ENCODE measurements at regions not wholly inside any gene's neighbourhood (a gene's known extent, or its start where the extent isn't known, plus 50 kb on each side); places are given as distances from the start of the nearest gene placed in this dataset.

DNA sequence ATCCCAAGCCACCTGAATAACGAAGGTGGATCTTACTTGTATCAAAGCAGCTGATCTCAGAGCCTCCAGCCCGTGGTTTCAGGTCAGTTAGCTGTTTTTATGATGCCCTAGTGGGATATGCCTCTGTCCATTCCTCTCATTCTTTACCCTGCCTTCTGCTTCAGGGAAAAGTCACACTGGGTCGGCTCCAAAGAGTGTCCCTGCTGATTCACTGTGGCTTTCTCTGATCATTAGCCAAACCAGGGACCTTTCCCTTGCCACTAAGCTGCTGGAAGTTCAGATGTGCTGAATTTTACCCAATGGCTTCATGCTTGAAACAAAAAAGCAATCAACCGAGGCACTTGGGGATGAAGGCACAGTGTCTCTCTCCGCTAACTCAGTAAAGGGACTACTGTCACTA, 170.2 kb upstream of the SALL1 start:
- H3K9ac ChIP-seq (replicated peaks; ENCODE audit: extremely low read depth, insufficient read depth, low read length), result no peak overlapping the region
- no peak overlapping the region for H3K4me3 ChIP-seq (replicated peaks in 1 of 3; ENCODE audit: insufficient read depth in 1 of 3, low read depth in 1 of 3, low read length in 3 of 3)
- H3K4me2 ChIP-seq (ENCODE audit: insufficient read depth, low read length), result no peak overlapping the region
- dilution Hi-C loops (cut with MboI; ENCODE audit: extremely low pct_ligation_motif_present, low sequenced_read_pairs), result no loop called here
- DNase-seq (ENCODE audit: low read depth, low spot score) (no peak), FAIRE-seq (no peak)
- H3K27me3 ChIP-seq (ENCODE audit: control insufficient read depth in 2 of 2, insufficient read depth in 2 of 2, low read length in 2 of 2), result no peaks in the 10 kb centered on the region
- H3K4me1 ChIP-seq (ENCODE audit: control insufficient read depth, extremely low read depth, insufficient read depth, low read length), result no peaks in the 10 kb centered on the region
- no peaks in the 10 kb centered on the region for H3K79me2 ChIP-seq (ENCODE audit: control insufficient read depth, insufficient read depth, low read length)
- no peaks in the 10 kb centered on the region for H3K9me3 ChIP-seq (replicated peaks; ENCODE audit: control insufficient read depth, insufficient read depth, low read length)
- CTCF ChIA-PET, result no interaction called here
- no peak for TF ChIP-seq EZH2 (IDR thresholded peaks at IDR 0.05; ENCODE audit: borderline replicate concordance, low read depth, low read length, severe bottlenecking)
- no peak for TF ChIP-seq POLR2A (IDR thresholded peaks at IDR 0.05; ENCODE audit: low read depth, low read length)
- TF ChIP-seq, protein P1, sequence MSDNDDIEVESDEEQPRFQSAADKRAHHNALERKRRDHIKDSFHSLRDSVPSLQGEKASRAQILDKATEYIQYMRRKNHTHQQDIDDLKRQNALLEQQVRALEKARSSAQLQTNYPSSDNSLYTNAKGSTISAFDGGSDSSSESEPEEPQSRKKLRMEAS (IDR thresholded peaks at IDR 0.05; ENCODE audit: insufficient read depth, insufficient read length), result no peak
- TF ChIP-seq CTCF (IDR thresholded peaks at IDR 0.05; ENCODE audit: extremely low read depth in 1 of 2, insufficient read depth in 1 of 2, low read depth in 1 of 2, low read length in 2 of 2), result no peak
- TF ChIP-seq JUN (IDR thresholded peaks at IDR 0.05; ENCODE audit: borderline replicate concordance, insufficient read depth, insufficient read length, low read depth), result no peak
- TF ChIP-seq MYC (IDR thresholded peaks at IDR 0.05; ENCODE audit: low read depth, low read length), result no peak
- no peak for TF ChIP-seq GATA2 (IDR thresholded peaks at IDR 0.05; ENCODE audit: insufficient read depth, insufficient read length, low read depth, low read length)
- TF ChIP-seq POLR2AphosphoS5 (IDR thresholded peaks at IDR 0.05; ENCODE audit: insufficient read depth, low read depth, low read length), result no peak
- no peak for TF ChIP-seq FOS (IDR thresholded peaks at IDR 0.05; ENCODE audit: borderline replicate concordance, insufficient read depth, low read length)
- no TSS peak for BruUV-seq (replicated peaks)
- POLR2A ChIA-PET, result no interaction called here
- no peak overlapping the region for H2AFZ ChIP-seq (ENCODE audit: low read depth, low read length)
- no peaks in the 10 kb centered on the region for H4K20me1 ChIP-seq (replicated peaks; ENCODE audit: control insufficient read depth, extremely low read depth, insufficient read depth, low read length)
- H3K9me1 ChIP-seq (replicated peaks; ENCODE audit: control insufficient read depth, extremely low read depth, insufficient read depth, low read length), result no peaks in the 10 kb centered on the region
- no peak overlapping the region for H3K27ac ChIP-seq (ENCODE audit: insufficient read depth, low read depth, low read length)
- H3K36me3 ChIP-seq (ENCODE audit: control insufficient read depth in 2 of 2, extremely low read depth in 1 of 2, insufficient read depth in 2 of 2, low read length in 2 of 2), result no peaks in the 10 kb centered on the region
- intact Hi-C loops (cut with micrococcal nuclease), result no loop called here

All from endothelial cell of umbilical vein (primary cell).